AG10803 (cell line): ENCODE measurements at regions not wholly inside any gene's neighbourhood (a gene's known extent, or its start where the extent isn't known, plus 50 kb on each side); places are given as distances from the start of the nearest gene placed in this dataset.

Experiments
- DNase-seq: peaks from one replicate; pipeline ENCODE4 v3.0.0; 2010; ENCODE audit warnings: low read depth
- H3K4me3 ChIP-seq: 2 replicates; pipeline ENCODE4 v1.5.1; 2011; ENCODE audit warnings: mild to moderate bottlenecking, low read length, control low read depth
- TF ChIP-seq, protein P1 (sequence below): conservative IDR thresholded peaks from 2 replicates; pipeline ENCODE4 v1.5.1; 2011; ENCODE audit warnings: mild to moderate bottlenecking, low read length, control low read depth, inconsistent platforms

DNA sequence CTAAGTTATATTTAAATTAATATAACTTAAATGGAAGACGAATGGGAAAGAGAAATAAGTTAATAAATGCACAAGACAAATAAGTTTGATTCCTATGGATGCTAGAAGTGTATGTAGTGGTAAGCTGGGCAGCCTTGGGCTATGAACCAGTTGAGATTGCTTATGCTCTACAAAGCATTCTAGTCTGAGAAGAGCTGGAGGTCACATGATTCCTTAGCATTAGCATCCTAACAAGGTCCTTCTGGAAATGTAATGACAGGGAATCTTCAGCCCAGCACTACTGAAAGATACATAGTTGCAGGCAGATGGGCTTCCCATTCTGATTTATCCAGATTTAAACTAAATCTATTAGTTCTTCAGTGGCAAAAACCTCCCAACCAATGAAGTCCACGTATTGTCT is 102.3 kb upstream of the ESRRG start:
- no peak overlapping the region for H3K4me3 ChIP-seq
- TF ChIP-seq, protein P1, sequence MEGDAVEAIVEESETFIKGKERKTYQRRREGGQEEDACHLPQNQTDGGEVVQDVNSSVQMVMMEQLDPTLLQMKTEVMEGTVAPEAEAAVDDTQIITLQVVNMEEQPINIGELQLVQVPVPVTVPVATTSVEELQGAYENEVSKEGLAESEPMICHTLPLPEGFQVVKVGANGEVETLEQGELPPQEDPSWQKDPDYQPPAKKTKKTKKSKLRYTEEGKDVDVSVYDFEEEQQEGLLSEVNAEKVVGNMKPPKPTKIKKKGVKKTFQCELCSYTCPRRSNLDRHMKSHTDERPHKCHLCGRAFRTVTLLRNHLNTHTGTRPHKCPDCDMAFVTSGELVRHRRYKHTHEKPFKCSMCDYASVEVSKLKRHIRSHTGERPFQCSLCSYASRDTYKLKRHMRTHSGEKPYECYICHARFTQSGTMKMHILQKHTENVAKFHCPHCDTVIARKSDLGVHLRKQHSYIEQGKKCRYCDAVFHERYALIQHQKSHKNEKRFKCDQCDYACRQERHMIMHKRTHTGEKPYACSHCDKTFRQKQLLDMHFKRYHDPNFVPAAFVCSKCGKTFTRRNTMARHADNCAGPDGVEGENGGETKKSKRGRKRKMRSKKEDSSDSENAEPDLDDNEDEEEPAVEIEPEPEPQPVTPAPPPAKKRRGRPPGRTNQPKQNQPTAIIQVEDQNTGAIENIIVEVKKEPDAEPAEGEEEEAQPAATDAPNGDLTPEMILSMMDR: no peak
- DNase-seq: no peak

DNA sequence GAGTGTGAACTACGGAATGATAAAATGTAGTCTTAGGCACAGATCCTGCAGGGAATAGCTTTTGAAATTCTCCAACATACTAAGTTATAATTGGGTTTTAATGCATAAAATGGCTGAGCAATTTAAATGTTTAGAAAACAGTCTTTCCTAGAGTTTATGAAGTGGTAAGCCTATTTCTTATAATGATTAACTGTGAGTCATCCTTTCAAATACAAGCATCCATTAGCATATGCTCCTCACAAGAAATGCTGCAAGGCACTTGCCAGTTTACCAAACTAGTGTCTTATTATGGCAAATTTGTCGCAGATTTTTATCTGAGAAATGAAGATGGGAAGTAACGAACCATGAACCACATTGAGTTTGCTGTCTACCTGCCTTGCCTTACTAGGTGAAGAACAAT is 101.3 kb upstream of the ESRRG start:
- no peak overlapping the region for H3K4me3 ChIP-seq
- TF ChIP-seq, protein P1: no peak
- no peak for DNase-seq

DNA sequence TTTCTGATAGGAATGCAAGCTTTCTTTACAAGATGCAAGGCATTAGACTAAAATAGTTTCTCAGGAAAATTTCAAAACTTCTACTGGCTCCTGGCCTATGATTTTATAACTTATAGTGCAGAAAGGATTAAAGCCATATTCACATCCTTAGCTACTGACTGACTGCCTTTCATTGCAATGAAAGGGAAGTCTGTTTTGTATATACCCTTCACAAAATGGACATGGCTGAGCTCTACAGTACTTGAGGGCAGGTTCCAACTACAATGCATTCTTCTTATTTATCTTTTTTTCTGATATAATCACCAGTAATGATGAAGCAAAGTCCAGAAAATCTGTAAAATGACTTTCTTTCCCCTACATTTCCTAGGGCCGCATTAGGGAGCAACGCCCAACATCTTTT is 100.5 kb upstream of the ESRRG start:
- TF ChIP-seq, protein P1: no peak
- DNase-seq: no peak
- H3K4me3 ChIP-seq: no peak overlapping the region

DNA sequence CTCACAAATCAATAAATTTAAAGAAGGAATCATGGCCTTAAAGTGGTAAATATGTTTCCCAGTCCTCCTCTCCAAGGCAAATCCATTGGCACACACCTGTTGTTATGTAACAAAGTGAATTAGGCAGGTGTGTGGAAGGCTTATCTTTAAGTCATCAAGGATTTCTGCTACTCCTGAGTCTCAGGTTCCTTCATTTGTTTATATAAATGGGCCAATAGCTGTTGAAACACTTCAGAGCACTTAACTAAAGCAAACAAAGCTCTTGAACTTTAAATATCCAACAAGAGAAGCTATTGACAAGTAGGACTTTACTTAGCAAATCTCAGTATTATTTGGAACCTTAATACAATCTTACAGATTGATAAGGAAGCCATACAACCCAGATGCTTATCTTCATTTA is 99.3 kb upstream of the ESRRG start:
- H3K4me3 ChIP-seq: no peak overlapping the region
- DNase-seq: no peak
- TF ChIP-seq, protein P1: no peak

DNA sequence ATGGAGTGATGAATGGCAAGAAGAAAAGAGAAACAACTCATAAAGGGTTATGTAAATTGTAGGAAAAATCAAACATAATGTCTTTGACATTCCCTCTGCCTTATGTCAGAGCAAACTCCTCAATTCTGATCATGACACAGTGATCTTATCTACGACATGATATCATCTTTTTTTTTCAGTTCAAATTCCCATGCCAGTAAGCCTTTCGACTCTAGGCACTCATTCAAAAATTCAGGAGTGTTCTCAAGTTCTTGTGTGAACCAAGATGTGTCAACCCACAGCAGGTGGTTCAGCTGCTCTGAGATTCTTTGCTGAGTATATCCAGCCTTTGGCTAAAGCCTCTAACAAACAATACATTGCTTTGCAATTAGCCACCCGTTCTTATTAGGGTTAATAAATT is 97.1 kb upstream of the ESRRG start:
- no peak overlapping the region for H3K4me3 ChIP-seq
- DNase-seq: no peak
- TF ChIP-seq, protein P1: no peak

DNA sequence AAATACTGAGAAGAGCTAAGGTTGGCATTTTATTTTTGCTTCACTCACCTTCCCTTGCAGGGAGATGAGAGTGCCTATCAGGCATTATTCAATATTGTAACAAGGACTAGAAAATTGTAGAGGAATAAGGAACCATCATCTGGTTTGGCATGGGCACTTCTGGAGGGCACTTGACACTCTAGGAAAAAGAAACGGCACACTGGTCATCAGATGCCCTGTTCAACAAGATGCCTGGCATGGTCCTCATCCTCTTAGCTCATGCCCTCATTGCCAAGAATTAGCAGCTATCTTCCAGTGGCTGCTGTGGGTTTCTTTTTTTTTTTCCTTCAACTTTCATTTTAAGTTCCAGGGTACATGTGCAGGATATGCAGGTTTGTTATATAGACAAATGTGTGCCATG is 95.1 kb upstream of the ESRRG start:
- DNase-seq: no peak
- H3K4me3 ChIP-seq: no peak overlapping the region
- TF ChIP-seq, protein P1: no peak

DNA sequence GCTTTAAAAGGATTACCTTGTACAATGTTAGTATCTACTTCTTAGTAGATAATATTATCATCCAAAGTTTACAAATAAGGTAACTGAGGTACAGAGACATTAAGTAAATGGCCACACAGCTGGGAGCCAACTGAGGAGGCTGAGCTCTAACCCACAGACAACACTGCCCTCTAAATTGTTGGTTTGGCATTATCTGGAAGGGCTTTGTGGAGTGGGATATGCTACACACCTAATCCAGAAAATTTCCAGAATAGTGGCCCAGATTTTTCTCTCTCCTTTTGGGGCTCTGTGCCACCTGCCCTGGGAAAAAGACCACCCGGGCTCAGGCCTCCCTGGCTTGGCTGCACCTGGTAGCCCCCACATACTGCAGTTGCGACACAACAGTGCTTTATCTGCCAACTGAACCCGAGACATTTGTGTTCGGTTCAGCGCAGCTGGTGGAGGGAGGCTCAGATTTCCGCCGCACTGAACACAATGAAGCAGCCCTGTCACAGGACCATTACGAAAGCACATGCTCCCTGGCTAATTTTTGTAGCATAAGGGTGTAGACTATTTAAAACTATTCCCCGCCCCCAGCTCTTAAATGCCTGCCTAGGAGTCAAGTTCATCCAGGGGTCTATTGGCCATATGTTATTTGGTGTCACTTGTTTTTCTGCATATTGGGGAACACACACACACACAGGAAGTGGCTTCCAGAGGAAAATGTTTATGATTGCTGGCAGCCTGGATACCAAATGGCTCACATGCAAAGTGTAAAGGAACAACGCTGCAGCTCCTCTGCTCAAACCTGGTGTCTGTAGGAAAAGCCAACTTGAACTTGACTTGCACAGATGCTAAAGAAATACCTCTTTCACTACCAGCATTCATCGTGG is 92.3 kb upstream of the ESRRG start:
- TF ChIP-seq, protein P1: no peak
- no peak overlapping the region for H3K4me3 ChIP-seq
- DNase-seq: peak; percentile 4
